Dendritic cell treated with granulocyte-macrophage colony-stimulating factor and Interleukin-4, amounts not matched to agents 40 ng/mL and 50 ng/mL, for 4 days (primary cell): ENCODE measurements at regions not wholly inside any gene's neighbourhood (a gene's known extent, or its start where the extent isn't known, plus 50 kb on each side); places are given as distances from the start of the nearest gene placed in this dataset.

Experiments
- H3K27ac Mint-ChIP-seq: one replicate; pipeline ENCODE4 v1.8.0; 2022; ENCODE audit warnings: mild to moderate bottlenecking, mixed read lengths
- H3K27me3 Mint-ChIP-seq: one replicate; pipeline ENCODE4 v1.8.0; 2022; ENCODE audit warnings: mild to moderate bottlenecking, mixed read lengths
- H3K36me3 Mint-ChIP-seq: one replicate; pipeline ENCODE4 v1.8.0; 2022; ENCODE audit warnings: low read depth, mixed read lengths
- H3K4me1 Mint-ChIP-seq: one replicate; pipeline ENCODE4 v1.8.0; 2022; ENCODE audit warnings: low read depth, mixed read lengths
- H3K4me3 Mint-ChIP-seq: one replicate; pipeline ENCODE4 v1.8.0; 2022; ENCODE audit warnings: mild to moderate bottlenecking, moderate library complexity, mixed read lengths
- H3K9me3 Mint-ChIP-seq: one replicate; pipeline ENCODE4 v1.8.0; 2022; ENCODE audit warnings: mixed read lengths
- intact Hi-C: fragments of 100-400 bp; cut with micrococcal nuclease; formaldehyde crosslinking; loops from one replicate; pipeline ENCODE4 v1.15.0; 2022

DNA sequence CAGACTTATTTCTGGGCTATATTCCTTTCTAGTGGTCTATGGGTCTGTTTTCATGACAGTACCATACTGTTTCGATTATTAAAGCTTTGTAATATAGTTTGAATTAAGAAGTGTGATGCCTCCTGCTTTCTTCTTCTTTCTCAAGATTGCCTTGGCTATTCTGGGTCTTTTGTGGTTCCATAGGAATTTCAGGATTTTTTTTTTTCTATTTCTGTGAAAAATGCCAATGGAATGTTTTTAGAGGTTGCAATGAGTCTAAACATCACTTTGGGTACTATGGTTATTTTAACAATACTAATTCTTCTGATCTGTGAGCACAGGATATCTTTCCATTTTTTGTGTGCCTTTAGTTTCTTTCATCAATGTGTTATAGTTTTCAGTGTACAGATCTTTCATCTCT is 204.3 kb upstream of the HCCS start:
- Mint-ChIP-seq H3K4me3 (no peak overlapping the region), H3K36me3 (no peaks in the 10 kb centered on the region), H3K9me3 (no peaks in the 10 kb centered on the region), H3K27me3 (no peaks in the 10 kb centered on the region), H3K27ac (no peak overlapping the region), H3K4me1 (no peaks in the 10 kb centered on the region)
- intact Hi-C loops: no loop called here

- H3K4me3 Mint-ChIP-seq: no peak overlapping the region
- H3K27ac Mint-ChIP-seq: no peak overlapping the region
- H3K27me3 Mint-ChIP-seq: no peaks in the 10 kb centered on the region
- H3K36me3 Mint-ChIP-seq: no peaks in the 10 kb centered on the region
- no peaks in the 10 kb centered on the region for H3K4me1 Mint-ChIP-seq
- H3K9me3 Mint-ChIP-seq: peaks cover 27% of the 10 kb centered on the region
- intact Hi-C loops: no loop called here
Observed at GRCh38 chrX:10922159-10922558, 189.0 kb upstream of the HCCS start.

GRCh38 chrX:10922835-10923234 is 188.3 kb upstream of the HCCS start:
- Mint-ChIP-seq H3K9me3 (peaks cover 22% of the 10 kb centered on the region), H3K36me3 (no peaks in the 10 kb centered on the region), H3K4me3 (no peak overlapping the region), H3K4me1 (no peaks in the 10 kb centered on the region), H3K27me3 (no peaks in the 10 kb centered on the region), H3K27ac (no peak overlapping the region)
- intact Hi-C loops: no loop called here

GRCh38 chrX:10923466-10923865 is 187.7 kb upstream of the HCCS start:
- intact Hi-C loops: no loop called here
- Mint-ChIP-seq H3K36me3 (no peaks in the 10 kb centered on the region), H3K4me3 (no peak overlapping the region), H3K4me1 (no peaks in the 10 kb centered on the region), H3K9me3 (peaks cover 16% of the 10 kb centered on the region), H3K27ac (no peak overlapping the region), H3K27me3 (no peaks in the 10 kb centered on the region)

- intact Hi-C loops: no loop called here
- no peaks in the 10 kb centered on the region for H3K4me1 Mint-ChIP-seq
- H3K9me3 Mint-ChIP-seq: peaks cover 15% of the 10 kb centered on the region
- no peaks in the 10 kb centered on the region for H3K36me3 Mint-ChIP-seq
- H3K4me3 Mint-ChIP-seq: no peak overlapping the region
- H3K27me3 Mint-ChIP-seq: no peaks in the 10 kb centered on the region
- H3K27ac Mint-ChIP-seq: no peak overlapping the region
Observed at GRCh38 chrX:10926404-10926803, 184.7 kb upstream of the HCCS start.

DNA sequence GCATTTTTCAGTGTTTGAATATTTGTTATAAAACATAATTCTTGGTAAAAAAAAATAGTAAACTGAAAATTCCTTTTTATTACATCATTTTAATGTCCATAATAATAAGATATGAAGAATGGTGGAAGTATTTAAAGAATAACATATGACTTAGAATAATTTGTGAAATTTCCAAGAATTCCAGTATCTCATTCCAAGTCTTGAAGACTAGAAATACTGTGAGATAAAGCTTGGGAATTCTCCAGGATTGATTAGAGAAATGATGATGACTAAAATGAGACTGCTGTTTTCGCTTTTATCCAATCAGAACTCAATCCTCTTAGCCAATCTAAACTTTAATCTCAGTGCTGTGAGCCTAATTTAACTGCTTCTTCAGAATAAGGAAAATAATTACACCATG is 184.2 kb upstream of the HCCS start:
- intact Hi-C loops: no loop called here
- Mint-ChIP-seq H3K27me3 (no peaks in the 10 kb centered on the region), H3K27ac (no peak overlapping the region), H3K4me3 (no peak overlapping the region), H3K4me1 (no peaks in the 10 kb centered on the region), H3K36me3 (no peaks in the 10 kb centered on the region), H3K9me3 (peaks cover 15% of the 10 kb centered on the region)

GRCh38 chrX:10929747-10930146 is 181.4 kb upstream of the HCCS start:
- Mint-ChIP-seq H3K9me3 (peaks cover 10% of the 10 kb centered on the region), H3K27ac (no peak overlapping the region), H3K4me1 (peaks cover 5% of the 10 kb centered on the region), H3K27me3 (no peaks in the 10 kb centered on the region), H3K36me3 (no peaks in the 10 kb centered on the region), H3K4me3 (no peak overlapping the region)
- intact Hi-C loops: no loop called here

DNA sequence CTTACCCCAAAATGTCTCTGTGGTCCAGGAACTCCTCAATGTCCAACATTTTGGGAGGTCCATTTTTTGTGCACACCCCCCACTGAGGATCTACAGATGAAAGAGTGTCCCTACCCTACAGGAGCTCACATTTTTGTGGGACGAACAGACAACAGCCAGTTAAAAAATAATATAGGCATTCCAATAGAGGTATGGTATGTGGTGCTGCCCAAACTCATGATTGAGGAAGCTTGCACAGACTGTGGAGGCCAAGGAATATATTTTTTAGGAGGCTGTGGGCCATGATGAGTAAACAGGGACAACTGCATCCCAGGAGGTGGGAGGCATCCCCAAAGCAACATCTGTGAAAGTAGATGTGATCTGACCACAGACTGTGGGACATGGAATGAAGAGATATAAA is 181.0 kb upstream of the HCCS start:
- H3K9me3 Mint-ChIP-seq: peaks cover 6% of the 10 kb centered on the region
- H3K4me1 Mint-ChIP-seq: peaks cover 5% of the 10 kb centered on the region
- H3K36me3 Mint-ChIP-seq: no peaks in the 10 kb centered on the region
- intact Hi-C loops: no loop called here
- H3K4me3 Mint-ChIP-seq: no peak overlapping the region
- H3K27ac Mint-ChIP-seq: no peak overlapping the region
- H3K27me3 Mint-ChIP-seq: no peaks in the 10 kb centered on the region

DNA sequence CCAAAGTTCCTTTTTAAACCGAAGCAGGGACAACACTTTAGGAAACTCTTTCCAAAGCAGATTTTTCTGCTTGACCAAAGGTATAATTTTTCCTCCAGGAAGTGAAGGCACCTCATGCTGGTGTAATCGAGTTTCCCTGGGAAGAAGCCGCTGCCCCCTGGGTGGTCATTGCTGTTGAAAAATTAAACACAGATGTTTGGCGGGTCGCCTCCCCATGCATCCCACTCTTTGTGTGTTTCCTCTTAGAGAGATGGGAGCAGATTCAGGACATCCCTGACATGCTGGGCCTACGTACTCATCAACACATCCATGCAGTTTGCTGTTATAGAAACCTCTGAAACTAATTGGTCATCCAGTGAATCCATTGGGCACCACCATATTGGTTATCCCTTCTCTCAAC is 179.2 kb upstream of the HCCS start:
- H3K4me3 Mint-ChIP-seq: no peak overlapping the region
- no peaks in the 10 kb centered on the region for H3K27me3 Mint-ChIP-seq

DNA sequence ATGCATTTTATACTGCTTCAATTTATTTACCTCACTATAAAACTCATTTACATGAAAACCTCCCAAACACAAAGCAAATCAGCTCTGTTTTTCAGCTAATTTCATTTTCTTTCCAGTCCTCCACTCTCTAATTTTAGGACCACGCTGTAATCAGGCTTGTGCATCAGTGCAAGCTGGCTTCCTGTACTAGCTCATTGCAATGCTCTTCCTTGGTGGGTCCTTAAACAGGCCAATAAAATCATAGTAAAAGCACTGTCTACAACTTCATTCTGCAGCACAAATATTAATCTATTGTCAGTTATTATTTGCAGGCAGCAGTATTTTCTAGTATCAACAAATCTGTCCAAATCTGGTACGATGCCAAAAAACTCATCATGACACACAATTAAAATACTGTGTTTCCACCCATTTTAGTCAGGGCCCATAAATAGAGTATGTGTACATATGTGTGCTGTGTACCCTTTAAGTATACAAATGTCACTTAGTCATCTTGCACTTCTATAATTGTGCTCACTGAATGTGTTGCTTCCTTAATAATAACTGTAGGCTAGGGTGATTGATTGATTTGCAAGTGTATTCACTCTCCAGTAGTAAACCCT is 178.2 kb upstream of the HCCS start:
- peaks cover 5% of the 10 kb centered on the region for H3K4me1 Mint-ChIP-seq
- H3K27ac Mint-ChIP-seq: no peak overlapping the region
- no peak overlapping the region for H3K4me3 Mint-ChIP-seq
- no peaks in the 10 kb centered on the region for H3K27me3 Mint-ChIP-seq
- H3K36me3 Mint-ChIP-seq: no peaks in the 10 kb centered on the region
- intact Hi-C loops: no loop called here
- H3K9me3 Mint-ChIP-seq: no peaks in the 10 kb centered on the region

More for the DNA sequence above, 179.2 kb upstream of the HCCS start:
- Mint-ChIP-seq H3K4me1 (peaks cover 5% of the 10 kb centered on the region), H3K9me3 (no peaks in the 10 kb centered on the region), H3K27ac (no peak overlapping the region), H3K36me3 (no peaks in the 10 kb centered on the region)
- intact Hi-C loops: no loop called here

DNA sequence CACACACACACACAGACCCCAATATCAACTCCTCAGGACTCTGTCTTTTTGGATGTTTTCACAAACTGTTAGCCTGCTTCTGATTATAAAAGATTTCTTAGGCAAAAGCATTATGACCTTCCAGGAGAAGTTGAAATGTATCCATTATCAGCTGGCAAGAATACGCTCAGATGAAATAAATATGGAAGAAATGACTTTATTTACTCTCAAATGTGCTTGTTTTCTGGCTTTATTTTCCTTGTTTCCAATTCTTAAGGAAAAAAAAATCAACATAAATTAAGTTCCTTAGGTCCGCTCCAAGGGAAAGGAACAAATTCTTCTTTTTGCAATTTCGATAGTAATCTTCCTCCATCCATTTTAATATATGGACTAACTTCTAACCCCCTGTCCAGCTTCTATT is 175.6 kb upstream of the HCCS start:
- no peaks in the 10 kb centered on the region for H3K36me3 Mint-ChIP-seq
- H3K4me3 Mint-ChIP-seq: no peak overlapping the region
- H3K27ac Mint-ChIP-seq: no peak overlapping the region
- intact Hi-C loops: no loop called here
- no peaks in the 10 kb centered on the region for H3K27me3 Mint-ChIP-seq
- H3K4me1 Mint-ChIP-seq: peaks cover 5% of the 10 kb centered on the region
- H3K9me3 Mint-ChIP-seq: no peaks in the 10 kb centered on the region

GRCh38 chrX:10936976-10937375 is 174.2 kb upstream of the HCCS start:
- no peak overlapping the region for H3K4me3 Mint-ChIP-seq

GRCh38 chrX:10938365-10938923 is 172.7 kb upstream of the HCCS start:
- Mint-ChIP-seq H3K4me1 (peaks cover 3% of the 10 kb centered on the region), H3K4me3 (no peak overlapping the region), H3K36me3 (no peaks in the 10 kb centered on the region), H3K27me3 (no peaks in the 10 kb centered on the region), H3K27ac (no peak overlapping the region), H3K9me3 (no peaks in the 10 kb centered on the region)
- intact Hi-C loops: no loop called here

More at GRCh38 chrX:10936976-10937375, 174.2 kb upstream of the HCCS start:
- no peaks in the 10 kb centered on the region for H3K36me3 Mint-ChIP-seq
- intact Hi-C loops: no loop called here
- no peaks in the 10 kb centered on the region for H3K9me3 Mint-ChIP-seq
- H3K27me3 Mint-ChIP-seq: no peaks in the 10 kb centered on the region
- peaks cover 5% of the 10 kb centered on the region for H3K4me1 Mint-ChIP-seq
- no peak overlapping the region for H3K27ac Mint-ChIP-seq

DNA sequence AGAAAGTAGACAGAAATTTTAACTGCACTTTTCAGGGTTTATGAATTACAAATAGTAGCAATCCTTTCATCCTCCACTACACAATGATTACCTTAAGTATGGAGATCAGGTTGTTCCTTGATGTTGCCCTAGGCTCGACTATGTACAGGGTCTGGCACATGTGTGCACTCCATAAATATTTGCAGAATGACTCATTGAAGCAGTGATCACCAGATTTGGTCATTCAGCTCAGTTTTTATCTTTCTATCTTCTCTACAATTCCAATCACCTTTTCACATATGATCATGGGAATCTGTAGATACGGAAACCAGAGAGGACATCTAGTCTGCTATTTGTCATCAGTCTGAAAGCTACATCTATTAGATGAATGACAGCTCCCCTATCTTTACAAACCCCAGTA is 171.7 kb upstream of the HCCS start:
- H3K4me3 Mint-ChIP-seq: no peak overlapping the region
- intact Hi-C loops: no loop called here
- no peaks in the 10 kb centered on the region for H3K27me3 Mint-ChIP-seq
- no peaks in the 10 kb centered on the region for H3K36me3 Mint-ChIP-seq
- H3K4me1 Mint-ChIP-seq: no peaks in the 10 kb centered on the region
- no peaks in the 10 kb centered on the region for H3K9me3 Mint-ChIP-seq
- H3K27ac Mint-ChIP-seq: no peak overlapping the region
